Activated CD4-positive, alpha-beta T cell treated with anti-CD3 and anti-CD28 coated beads, Interleukin-2, amount 50 U/mL, for 1 hour (primary cell): ENCODE measurements at regions not wholly inside any gene's neighbourhood (a gene's known extent, or its start where the extent isn't known, plus 50 kb on each side); places are given as distances from the start of the nearest gene placed in this dataset.
"Not testable (repeated sequence)": the region's sequence is repeated elsewhere in the genome, so short reads cannot be mapped to it uniquely, and the experiment has no call there.

Source experiments
- DNase-seq: peaks from one replicate; pipeline ENCODE4 v3.0.0-alpha.2; 2020

- DNase-seq, result no peak
Measured at GRCh38 chr2:239882781-239883180, 142.4 kb downstream of the NDUFA10 start.

GRCh38 chr2:239882331-239882732 lies 142.8 kb downstream of the NDUFA10 start:
- peak; percentile 64 for DNase-seq

- no peak for DNase-seq
Measured at GRCh38 chr2:239881561-239882320, 143.4 kb downstream of the NDUFA10 start.

- no peak for DNase-seq
Measured at GRCh38 chr2:239881031-239881471, 144.1 kb downstream of the NDUFA10 start.

- no peak for DNase-seq
Measured at GRCh38 chr2:239880396-239880795, 144.7 kb downstream of the NDUFA10 start.

GRCh38 chr2:239879423-239880084 lies 145.6 kb downstream of the NDUFA10 start:
- DNase-seq, result no peak

DNA sequence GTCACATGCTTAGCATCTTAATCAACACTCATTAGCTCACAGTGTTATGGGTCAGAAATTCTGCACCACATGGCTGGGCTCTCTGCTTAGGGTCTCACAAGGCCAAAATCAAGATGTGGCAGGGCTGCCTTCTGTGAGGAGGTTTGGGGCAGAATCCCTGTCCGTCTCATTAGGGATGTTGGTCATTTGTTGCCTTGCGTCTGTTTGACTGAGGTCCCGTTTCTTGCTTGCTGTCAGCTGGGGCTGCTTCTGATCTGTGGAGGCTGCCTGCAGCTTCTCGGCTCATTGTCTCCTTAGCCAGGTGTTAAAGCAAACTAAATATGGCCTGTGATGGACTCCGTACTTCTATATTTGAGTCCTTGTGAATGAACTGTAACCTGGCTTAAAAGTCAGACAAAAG lies 146.5 kb downstream of the NDUFA10 start:
- no peak for DNase-seq

GRCh38 chr2:239876948-239877289 lies 148.2 kb downstream of the NDUFA10 start:
- DNase-seq, result no peak

DNA sequence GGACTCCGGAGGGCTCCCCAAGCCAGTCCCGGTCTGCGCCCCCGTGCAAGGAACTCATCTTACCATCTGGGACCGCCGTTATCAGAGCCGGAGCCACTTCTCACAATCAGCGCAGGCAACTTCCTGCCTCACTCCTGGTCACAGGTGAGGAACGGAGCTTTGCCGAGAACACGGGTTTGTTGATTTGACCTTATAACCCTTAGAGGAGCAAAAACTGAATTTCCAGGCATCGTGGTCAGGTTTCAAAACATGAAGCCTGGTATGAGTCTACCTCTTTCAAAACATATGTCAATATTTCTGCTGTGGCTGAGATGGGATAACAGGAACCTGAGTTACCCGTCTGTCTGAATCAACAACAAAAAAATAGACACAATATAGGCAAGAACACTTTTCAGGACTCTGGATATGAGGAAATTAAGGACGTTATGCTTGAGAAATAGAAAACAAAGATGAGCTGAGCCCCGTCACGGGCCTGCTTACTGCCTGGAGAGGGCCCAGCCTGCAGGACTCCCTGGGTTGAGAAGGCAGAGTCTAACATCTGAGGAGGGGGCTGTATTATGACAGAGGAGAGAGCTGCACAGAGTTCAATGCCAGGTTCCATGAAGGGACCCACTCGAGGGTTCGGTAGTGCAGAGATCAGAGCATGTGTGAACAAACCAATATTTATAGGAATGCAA lies 148.7 kb downstream of the NDUFA10 start:
- DNase-seq, result no peak

DNA sequence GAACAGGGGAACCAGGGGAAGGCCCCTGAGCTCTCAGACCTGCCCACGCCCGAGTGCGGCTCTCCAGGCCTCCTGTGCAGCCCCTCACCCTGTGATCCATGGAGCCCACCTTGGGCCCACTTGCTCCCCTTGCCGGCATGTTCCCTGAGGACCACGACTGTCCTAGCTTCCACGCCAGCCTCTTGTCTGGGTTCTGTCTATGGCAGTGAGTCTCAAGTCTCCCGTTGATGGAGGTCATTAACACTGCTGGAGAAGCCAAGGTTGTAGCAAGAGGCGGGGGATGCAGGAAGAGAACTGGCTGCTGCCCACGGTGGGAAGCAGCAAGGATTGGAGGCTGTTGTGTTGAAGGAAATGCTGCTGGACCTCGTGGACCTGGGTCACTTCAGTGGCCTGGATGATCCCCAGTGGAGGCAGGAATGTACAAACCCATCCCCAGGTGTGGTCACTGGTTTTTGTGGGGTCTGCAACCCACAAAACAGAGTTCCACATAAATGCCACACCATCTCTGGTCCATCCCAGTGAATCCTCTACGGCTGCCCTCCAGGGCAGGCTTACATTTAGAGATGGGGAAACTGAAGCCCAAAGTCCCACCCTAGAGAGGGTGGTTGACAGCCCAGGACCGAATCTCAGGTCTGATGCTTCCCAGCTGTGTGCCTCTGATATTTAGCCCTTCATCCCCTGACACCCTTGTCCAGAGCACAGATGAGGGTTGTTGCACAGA lies 150.3 kb downstream of the NDUFA10 start:
- no peak for DNase-seq

GRCh38 chr2:239873656-239874635 lies 151.2 kb downstream of the NDUFA10 start:
- DNase-seq, result no peak

GRCh38 chr2:239871481-239872435 lies 153.4 kb downstream of the NDUFA10 start:
- DNase-seq, result no peak

GRCh38 chr2:239870863-239871262 lies 154.3 kb downstream of the NDUFA10 start:
- DNase-seq, result no peak

DNA sequence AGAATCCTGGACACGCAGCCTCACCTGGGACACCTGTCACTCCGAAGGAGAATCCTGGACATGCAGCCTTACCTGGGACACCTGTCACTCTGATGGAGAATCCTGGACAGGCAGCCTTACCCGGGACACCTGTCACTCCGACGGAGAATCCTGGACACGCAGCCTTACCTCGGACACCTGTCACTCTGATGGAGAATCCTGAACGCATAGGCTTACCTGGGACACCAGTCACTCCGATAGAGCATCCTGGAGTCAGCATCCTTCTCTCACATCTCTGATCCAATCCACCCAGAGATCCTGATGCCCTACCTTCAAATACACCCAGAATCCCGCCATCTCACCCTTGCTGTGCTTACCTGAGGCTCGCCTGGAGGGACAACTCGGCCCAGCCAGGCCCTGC lies 154.9 kb downstream of the NDUFA10 start:
- no peak for DNase-seq

DNA sequence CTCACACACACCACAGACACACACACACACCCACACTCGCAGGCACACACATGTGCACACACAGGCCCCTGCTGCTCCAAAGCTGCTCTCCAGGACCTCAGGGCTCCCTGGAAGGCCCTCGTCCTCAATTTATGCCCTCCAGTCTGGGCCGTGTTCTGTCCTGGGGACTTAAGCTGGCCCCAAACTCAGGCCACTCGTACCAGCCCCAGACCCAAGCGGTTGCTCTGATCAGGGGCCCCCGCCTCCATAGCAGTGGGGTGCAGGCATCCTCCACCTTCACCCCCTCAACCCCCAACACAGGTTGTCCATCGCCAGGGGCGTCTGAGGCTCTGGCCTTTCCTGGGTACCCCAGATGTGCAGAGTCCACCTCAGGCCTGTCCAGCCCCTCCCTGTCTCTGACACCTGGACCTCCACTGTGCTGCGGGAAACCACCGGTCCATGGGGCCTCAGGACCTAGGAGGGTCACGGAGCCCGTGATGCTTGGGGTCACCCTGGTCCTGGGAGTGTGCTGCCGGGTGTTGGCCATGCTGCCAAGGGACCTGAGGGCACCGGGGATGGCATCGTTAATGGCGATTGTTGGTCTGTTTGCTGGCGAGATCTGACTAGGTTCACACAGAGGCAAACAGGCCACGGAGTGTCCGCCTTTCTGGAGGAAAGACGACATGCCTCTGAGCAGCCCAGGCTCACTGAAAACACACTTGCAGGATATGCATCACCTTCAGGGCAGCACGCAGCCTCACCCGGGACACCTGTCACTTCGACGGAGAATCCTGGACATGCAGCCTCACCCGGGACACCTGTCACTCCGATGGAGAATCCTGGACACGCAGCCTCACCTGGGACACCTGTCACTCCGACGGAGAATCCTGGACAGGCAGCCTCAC lies 155.6 kb downstream of the NDUFA10 start:
- no peak for DNase-seq

DNA sequence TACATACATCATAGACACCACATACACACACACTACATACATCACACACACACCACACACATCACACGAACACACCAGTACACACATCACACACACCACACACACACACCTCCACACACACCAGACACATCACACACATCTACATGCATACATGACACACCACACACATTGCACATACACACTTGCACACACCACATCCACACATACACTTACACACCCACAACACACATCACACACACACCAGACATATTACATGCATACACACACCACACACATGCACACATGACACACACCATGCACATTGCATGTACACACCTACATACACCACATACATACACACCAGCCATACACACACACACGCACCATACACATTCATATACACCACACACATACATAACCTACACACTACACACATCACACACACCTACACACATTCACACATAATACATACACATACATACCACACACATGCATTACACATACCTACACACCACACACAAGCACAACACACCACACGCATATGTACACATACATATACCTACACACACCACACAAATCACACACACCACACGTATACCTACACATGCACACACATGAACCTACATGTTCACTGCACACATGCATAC lies 156.5 kb downstream of the NDUFA10 start:
- DNase-seq, result no peak

DNA sequence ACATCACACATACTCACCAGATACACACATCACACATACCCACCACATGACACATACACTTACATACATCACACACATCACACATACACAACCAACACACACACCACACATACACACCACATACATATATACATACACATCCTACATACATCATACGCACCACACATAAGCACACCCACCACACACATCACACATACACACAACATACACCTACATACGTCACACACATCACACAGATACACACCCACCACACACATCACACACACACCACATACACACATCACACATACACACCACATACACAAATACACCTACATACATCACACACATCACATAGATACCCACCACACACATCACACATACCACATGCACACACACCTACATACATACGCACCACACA lies 158.4 kb downstream of the NDUFA10 start:
- no peak for DNase-seq

DNA sequence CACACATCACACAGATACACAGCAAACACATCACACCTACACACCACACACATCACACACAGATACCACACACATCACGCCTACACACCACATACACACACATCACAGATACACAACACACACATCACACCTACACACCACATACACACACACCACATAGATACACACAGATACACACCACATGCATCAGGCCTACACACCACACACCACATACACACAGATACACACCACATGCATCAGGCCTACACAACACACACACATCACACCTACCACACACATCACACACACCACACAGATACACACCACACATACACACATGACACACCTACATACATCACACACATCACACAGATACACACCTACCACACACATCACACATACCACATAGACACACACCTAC lies 158.8 kb downstream of the NDUFA10 start:
- DNase-seq, result no peak

DNA sequence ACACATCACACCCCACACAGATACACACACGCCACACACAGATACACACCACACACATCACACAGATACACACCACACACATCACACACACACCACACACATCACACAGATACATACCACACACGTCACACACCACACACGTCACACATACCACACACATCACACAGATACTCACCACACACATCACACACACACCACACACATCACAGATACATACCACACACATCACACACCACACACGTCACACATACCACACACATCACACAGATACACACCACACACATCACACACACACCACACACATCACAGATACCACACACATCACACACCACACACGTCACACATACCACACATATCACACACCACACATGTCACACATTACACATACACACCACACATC lies 159.3 kb downstream of the NDUFA10 start:
- not testable (repeated sequence) for DNase-seq
